HuH-7.5 (cell line): ENCODE measurements at regions not wholly inside any gene's neighbourhood (a gene's known extent, or its start where the extent isn't known, plus 50 kb on each side); places are given as distances from the start of the nearest gene placed in this dataset.
A peak's percentile ranks its signal among the peaks of the same experiment; 100 is the strongest.
"Not testable (repeated sequence)": the region's sequence is repeated elsewhere in the genome, so short reads cannot be mapped to it uniquely, and the experiment has no call there.

Source experiments
- DNase-seq: peaks from one replicate; pipeline ENCODE4 v3.0.0; 2011; ENCODE audit warnings: low spot score

- DNase-seq, result no peak
These were observed 378.5 kb upstream of the CD180 start for GRCh38 chr5:67575087-67575486.

- DNase-seq, result peak; percentile 3
These were observed 364.7 kb upstream of the CD180 start for GRCh38 chr5:67561151-67561932.

GRCh38 chr5:67552773-67553172 lies 356.2 kb upstream of the CD180 start:
- no peak for DNase-seq

GRCh38 chr5:67549947-67550346 lies 353.3 kb upstream of the CD180 start:
- DNase-seq, result no peak

- no peak for DNase-seq
These were observed 352.7 kb upstream of the CD180 start for GRCh38 chr5:67549296-67549618.

- no peak for DNase-seq
These were observed 352.1 kb upstream of the CD180 start for GRCh38 chr5:67548520-67549295.

- no peak for DNase-seq
These were observed 351.1 kb upstream of the CD180 start for GRCh38 chr5:67547682-67548081.

- DNase-seq, result not testable (repeated sequence)
These were observed 348.3 kb upstream of the CD180 start for GRCh38 chr5:67544942-67545341.

GRCh38 chr5:67543720-67544270 lies 347.2 kb upstream of the CD180 start:
- DNase-seq, result no peak

- no peak for DNase-seq
These were observed 345.9 kb upstream of the CD180 start for GRCh38 chr5:67542479-67542878.

GRCh38 chr5:67541875-67542274 lies 345.3 kb upstream of the CD180 start:
- no peak for DNase-seq

- DNase-seq, result no peak
These were observed 342.4 kb upstream of the CD180 start for GRCh38 chr5:67538855-67539506.

GRCh38 chr5:67537439-67538148 lies 341.0 kb upstream of the CD180 start:
- DNase-seq, result no peak

- no peak for DNase-seq
These were observed 340.3 kb upstream of the CD180 start for GRCh38 chr5:67536866-67537265.

GRCh38 chr5:67530609-67531255 lies 334.1 kb upstream of the CD180 start:
- no peak for DNase-seq

- no peak for DNase-seq
These were observed 332.4 kb upstream of the CD180 start for GRCh38 chr5:67528953-67529352.

- no peak for DNase-seq
These were observed 330.2 kb upstream of the CD180 start for GRCh38 chr5:67526793-67527192.

- no peak for DNase-seq
These were observed 323.7 kb upstream of the CD180 start for GRCh38 chr5:67520161-67520908.

- DNase-seq, result no peak
These were observed 321.6 kb upstream of the CD180 start for GRCh38 chr5:67518227-67518626.

- DNase-seq, result no peak
These were observed 320.5 kb upstream of the CD180 start for GRCh38 chr5:67516948-67517565.
